ENCODE measurements at regions not wholly inside any gene's neighbourhood (a gene's known extent, or its start where the extent isn't known, plus 50 kb on each side); places are given as distances from the start of the nearest gene placed in this dataset.

DNA sequence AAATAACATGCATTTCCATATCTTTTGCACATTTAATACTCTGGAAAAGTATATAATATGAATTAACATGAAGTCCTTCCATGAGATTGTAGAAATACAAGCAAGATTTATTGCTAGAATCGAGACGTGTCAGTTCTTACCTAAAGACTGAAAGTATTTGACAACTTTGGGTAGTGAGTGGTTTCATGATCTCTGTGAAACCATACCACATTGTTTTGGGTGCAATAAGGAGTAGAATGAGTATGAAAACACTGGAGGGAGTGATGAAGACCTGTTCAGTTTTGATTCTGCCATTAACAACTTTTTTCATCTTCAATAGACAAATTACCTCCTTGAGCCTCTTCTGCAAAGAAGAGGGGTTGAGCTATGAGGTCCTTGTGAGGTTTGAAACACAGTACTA is 133.7 kb downstream of the NUDT12 start:
- TF ChIP-seq, protein P1, sequence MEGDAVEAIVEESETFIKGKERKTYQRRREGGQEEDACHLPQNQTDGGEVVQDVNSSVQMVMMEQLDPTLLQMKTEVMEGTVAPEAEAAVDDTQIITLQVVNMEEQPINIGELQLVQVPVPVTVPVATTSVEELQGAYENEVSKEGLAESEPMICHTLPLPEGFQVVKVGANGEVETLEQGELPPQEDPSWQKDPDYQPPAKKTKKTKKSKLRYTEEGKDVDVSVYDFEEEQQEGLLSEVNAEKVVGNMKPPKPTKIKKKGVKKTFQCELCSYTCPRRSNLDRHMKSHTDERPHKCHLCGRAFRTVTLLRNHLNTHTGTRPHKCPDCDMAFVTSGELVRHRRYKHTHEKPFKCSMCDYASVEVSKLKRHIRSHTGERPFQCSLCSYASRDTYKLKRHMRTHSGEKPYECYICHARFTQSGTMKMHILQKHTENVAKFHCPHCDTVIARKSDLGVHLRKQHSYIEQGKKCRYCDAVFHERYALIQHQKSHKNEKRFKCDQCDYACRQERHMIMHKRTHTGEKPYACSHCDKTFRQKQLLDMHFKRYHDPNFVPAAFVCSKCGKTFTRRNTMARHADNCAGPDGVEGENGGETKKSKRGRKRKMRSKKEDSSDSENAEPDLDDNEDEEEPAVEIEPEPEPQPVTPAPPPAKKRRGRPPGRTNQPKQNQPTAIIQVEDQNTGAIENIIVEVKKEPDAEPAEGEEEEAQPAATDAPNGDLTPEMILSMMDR (IDR thresholded peaks at IDR 0.05) = no peak
- TF ChIP-seq POLR2AphosphoS5 (IDR thresholded peaks at IDR 0.05; ENCODE audit: insufficient read depth in 1 of 2, low read depth in 1 of 2) = no peak
